HG03159 (cell line): ENCODE measurements at regions not wholly inside any gene's neighbourhood (a gene's known extent, or its start where the extent isn't known, plus 50 kb on each side); places are given as distances from the start of the nearest gene placed in this dataset.
"Not testable (repeated sequence)": the region's sequence is repeated elsewhere in the genome, so short reads cannot be mapped to it uniquely, and the experiment has no call there.

Experiments
- ATAC-seq: cut with Tn5 transposase; IDR thresholded peaks from one replicate; pipeline ENCODE4 v1.9.1; 2021; ENCODE audit warnings: mild to moderate bottlenecking, moderate library complexity; ENCODE audit not compliant: unreplicated experiment

DNA sequence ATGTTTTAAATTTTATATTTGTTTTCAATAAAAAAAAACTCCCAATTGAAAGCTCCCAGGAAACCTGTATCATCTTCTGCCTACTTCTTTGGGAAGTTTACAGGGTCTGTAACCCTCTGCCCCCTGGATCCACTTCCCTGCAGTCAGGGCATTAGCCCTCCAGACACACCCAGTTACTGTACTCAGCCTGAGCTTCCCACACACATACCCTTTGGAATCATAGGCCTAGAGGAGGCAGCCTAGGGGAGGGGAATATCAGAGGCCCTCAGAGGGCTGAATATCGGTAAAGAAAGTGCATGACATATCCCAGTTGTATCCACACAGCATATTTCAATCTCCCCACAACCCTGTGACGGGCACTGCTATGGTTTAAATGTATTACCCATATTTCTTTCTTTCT, 56.2 kb upstream of the TFPI start:
- ATAC-seq, result not testable (repeated sequence)

DNA sequence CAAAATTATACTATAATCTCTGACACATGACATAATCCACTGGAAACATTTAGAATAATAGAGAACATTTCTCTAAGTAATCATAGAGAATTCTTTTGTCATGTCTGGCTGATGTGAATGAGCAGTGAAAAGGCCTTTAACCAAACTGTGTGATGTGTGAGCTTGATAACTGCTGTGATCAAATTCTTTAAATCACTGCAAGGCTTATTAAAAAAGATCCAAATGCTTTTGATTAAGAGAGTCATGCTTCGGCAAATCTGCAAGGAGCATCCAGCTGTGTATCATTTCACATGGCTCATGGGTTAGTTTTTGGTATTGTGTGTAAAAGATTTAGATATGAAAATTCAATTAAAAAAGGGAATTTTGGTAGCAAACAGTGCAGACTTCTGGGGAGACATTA, 58.6 kb upstream of the TFPI start:
- no peak for ATAC-seq

DNA sequence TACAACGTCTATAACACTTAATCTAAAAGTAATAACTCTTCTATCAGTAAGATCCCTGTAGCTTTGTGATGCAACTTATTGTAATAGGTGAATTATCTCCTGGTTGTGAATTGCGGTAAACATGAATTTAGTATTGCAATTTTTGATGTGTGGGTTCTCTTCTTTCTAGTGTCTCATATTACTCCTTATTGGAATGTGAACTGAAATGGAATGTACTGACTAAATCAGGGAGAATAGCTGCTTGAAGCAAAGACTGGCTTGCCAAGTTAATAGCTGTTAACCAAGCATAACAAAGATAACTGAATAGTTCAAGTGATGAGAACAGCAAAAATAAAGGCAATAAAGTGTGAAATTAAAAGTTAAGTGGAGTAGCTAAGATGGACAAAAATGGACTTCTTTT, 60.5 kb upstream of the TFPI start:
- ATAC-seq, result no peak

DNA sequence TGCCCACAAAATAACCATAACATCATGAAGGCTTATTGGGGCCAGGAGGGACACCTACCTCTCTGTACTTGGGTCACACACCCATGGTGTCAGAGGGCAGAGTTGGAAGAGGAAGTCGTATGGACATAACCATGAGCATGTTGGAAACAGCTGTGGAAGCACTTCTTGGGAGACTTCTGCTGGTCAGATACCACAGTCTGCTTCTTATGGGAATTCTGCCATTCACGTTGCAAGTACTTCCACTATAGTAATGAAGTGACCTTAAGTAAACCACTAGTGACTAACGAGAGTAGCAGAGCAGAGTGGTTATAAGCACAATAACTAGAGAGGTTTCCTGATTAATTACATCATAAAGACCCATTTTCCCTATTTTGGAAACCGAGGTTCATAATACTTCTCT, 61.1 kb upstream of the TFPI start:
- ATAC-seq, result no peak

DNA sequence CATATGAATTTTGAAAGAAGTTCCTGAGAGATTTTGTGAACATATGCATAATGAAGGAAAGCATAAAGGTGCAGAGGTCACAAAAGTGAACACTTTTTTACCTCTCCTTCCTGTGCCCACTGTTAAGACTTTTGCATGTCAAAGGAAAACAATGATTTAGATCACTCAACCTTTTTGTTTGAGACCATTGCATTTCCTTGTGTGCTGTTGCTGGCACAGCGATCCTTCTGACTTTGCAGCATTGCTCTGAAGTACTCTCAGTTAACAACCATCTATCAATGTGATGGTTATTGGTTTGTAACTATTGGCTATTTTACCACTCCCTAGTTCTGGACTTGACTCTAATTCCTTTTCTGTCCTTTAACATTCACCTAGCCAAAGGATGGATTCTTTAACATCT, 61.7 kb upstream of the TFPI start:
- no peak for ATAC-seq

DNA sequence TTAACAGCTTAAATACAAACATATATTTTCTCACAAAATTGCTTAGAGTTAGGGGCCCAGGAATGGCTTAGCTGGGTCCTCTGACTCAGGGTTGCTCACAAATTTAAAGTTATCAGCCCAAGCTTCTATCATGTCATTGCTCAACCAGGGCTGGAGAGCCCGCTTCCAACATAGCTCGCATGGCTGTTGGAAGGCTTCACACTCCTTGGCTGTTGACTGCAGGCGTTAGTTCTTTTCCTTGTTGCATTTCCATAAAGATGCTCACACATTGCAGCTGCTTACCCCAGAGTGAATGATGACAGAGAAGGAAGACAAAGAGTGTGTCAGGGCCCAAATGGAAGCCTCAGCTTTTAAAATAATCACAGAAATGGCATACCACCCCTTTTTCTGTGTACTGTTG, 62.9 kb upstream of the TFPI start:
- no peak for ATAC-seq

DNA sequence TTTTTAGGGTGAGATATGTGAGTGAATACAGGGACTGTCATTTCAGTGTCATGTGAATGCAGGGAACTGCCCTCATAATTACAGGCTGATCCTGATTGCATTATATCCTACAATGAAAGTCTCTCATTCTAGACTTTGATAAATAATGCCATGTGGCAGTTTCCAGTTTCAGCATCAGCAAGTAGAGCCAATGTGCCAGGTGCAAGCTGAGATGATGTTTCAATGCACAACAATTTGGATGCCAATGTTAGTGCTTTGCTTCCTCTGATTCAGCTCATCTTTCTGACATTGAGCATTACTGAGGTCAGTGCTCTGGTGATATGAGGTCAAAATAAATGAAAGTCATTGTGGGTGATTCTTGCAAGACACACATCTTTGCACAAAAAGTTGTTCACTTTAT, 63.7 kb upstream of the TFPI start:
- no peak for ATAC-seq

DNA sequence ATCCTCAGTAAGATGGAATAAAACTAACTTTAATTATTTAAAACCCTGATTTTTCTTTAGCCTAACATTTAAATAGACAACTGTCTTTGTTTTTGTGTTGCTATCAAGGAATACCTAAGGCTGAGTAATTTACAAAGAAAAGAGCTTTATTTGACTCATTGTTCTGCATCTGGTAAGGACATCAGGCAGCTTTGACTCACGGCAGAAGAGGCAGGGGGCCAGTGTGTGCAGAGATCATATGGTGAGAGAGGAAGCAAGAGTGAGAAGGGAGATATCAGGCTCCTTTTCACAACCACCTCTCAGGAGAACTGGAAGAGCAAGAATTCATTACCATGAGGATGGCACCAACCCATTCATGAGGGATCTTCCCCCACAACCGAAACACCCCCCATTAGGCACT, 64.6 kb upstream of the TFPI start:
- no peak for ATAC-seq

DNA sequence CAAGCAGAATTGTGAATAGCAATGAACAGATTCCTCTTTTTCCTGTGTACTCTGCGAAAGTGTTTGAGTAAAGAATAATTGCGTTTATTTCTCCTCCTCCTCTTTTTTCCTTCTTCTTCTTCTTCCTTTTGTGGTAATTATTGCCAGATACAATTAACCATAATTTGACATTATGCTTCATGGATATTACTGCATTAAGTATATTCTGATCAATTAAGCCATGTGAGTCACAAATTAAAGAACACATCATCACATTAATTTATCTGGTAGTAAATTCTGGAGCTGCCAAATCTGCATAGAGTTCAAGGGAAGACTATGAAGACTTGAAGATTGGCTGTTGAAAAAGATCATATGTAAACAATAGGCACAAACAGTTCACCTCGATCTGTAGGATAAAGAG, 72.9 kb upstream of the TFPI start:
- no peak for ATAC-seq

DNA sequence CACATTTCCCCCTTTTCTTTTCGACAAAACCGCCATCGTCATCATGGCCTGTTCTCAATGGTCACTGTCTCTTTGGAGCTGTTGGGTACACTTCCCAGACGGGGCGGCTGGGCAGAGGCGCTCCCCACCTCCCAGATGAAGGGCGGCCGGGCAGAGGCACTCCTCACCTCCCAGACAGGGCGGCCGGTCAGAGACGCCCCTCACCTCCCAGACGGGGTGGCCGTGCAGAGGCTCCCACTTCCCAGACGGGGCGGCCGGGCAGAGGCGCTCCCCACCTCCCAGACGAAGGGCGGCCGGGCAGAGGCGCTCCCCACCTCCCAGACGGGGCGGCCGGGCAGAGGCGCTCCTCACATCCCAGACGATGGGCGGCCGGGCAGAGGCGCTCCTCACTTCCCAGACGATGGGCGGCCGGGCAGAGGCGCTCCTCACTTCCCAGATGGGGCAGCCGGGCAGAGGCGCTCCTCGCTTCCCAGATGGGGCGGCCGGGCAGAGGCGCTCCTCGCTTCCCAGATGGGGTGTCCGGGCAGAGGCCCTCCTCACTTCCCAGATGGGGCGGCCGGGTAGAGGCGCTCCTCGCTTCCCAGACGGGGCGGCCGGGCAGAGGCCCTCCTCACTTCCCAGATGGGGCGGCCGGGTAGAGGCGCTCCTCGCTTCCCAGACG, 82.6 kb upstream of the TFPI start:
- ATAC-seq, result not testable (repeated sequence)

DNA sequence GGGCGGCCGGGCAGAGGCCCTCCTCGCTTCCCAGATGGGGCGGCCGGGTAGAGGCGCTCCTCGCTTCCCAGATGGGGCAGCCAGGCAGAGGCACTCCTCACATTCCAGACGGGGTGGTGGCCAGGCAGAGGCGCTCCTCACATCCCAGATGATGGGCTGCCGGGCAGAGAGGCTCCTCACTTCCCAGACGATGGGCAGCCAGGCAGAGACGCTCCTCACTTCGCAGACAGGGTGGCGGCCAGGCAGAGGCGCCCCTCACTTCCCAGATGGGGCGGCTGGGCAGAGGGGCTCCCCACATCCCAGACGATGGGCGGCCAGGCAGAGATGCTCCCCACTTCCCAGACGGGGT, 83.1 kb upstream of the TFPI start:
- not testable (repeated sequence) for ATAC-seq

DNA sequence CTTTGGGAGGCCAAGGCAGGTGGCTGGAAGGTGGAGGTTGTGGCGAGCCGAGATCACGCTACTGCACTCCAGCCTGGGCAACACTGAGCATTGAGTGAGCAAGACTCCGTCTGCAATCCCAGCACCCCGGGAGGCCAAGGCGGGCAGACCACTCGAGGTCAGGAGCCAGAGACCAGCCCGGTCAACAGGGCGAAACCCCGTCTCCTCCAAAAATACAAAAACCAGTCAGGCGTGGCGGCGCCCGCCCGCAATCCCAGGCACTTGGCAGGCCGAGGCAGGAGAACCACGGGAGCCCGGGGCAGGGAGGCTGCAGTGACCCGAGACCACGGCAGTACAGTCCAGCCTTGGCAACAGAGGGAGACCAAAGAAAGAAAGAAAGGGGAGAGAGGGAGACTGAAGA, 83.5 kb upstream of the TFPI start:
- ATAC-seq, result not testable (repeated sequence)

DNA sequence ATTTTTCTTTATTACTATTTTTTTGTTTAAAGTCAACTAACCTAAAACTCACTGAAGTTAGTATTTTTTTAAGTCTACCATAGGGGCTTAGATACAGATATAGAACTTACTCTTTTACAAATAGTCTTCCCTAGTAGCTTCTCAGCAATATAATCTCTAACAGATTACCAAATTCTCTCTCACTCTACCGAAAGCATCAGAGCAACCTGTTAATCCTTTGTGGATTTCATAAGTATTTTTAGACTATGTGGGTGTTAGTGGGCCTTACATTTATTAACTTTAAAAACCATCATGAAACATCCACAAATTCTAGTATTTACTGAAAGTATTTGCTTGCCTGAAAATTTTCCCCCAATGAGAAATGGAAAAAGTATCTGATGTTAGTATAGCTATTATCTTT, 84.6 kb upstream of the TFPI start:
- ATAC-seq, result no peak

DNA sequence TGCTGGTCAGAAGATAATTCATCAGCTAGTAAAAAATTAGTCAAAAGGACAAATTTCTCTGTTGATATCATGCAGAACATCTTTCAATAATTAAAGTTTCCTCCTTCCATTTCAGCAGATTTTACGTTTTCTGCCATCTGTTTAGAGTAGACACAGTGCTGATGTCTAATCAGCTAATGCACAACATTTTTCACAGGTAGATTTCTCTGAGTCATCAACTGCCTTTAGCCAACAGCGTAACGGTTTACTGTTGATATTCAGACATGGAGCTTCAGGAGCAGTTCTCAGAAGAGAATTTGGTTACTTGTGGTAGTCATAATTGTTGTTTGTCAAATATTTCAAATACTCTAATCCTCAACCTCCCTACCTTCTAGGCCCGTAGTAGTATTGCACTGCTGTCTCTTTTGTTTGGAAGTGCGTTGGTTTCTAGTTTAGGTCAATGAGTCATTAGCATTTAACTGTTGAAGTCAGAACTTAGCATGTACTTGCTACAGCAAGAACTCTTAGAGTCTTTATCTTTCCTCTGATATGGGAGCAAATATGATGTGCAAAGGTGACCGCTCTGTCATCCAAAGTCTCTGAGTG, 86.8 kb upstream of the TFPI start:
- ATAC-seq, result no peak

DNA sequence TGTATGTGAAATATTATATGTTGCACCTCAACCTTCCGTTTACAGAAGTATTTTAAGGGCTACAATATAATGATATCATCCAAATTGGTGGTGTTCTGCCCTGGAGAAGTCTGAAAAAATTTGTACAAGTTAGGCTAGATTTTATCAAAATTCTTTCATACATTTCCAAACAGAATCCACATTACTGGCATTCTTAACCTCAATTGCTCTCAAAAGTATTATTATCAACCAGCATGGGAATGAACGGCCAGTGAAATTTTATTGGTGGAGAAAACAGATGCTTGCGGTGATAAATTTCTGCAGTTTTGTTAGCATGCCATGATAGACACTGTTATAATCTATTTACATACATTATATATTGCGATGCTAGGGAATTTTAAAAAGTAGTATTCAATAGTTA, 88.3 kb upstream of the TFPI start:
- ATAC-seq, result no peak

DNA sequence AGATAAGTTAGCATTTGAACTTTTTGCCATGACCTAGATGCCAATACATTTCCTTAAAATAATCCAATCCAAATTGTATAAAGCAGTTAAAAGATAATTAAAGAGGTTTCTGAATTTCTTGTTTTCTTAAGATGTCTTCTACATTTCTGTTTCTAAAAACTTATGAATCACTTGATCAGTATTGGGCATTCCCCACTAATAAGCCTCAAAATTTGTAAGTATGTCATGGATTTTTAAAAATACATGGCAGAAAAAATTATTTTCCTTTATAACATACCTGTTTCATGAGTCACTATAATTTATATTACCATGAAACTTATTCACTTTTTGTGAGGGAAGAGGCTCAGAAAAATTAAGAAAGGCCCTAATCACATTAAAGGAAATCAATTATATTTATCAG, 90.3 kb upstream of the TFPI start:
- ATAC-seq, result no peak

DNA sequence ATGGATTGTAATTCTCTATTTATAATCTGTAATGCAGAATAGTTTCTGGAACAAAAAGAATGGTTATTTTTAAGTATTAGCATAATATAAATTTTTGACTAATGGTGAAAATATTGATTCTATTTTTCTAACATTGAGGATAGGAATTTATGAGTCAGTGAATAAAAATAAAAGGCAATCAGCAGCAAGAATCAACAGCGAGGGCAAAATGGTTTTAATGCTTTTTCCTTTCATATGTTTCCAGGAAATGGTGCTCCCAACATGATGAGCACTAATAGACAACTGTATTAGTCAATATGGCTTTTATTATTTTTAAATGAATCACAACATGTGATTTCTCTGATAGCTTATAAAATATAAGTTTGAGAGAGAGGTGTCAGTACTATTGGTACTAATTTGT, 90.7 kb upstream of the TFPI start:
- no peak for ATAC-seq

DNA sequence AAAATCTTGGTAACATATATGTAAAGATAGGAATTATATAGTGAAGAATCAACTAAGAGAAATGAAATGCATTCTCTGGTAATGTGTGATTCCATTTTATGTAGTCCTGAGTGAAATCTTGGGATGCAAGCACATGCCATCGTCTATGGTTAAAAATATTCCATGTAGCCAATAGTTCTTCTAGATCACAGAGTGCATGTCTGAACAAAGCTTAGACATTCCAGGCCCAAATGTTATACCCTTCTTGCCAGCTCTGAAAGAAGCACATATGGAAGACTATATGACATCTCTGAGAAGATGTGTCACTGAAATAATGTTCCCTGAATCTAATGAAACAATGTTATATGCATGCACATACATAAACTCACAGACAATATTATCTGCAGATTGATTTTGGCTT, 92.3 kb upstream of the TFPI start:
- no peak for ATAC-seq

DNA sequence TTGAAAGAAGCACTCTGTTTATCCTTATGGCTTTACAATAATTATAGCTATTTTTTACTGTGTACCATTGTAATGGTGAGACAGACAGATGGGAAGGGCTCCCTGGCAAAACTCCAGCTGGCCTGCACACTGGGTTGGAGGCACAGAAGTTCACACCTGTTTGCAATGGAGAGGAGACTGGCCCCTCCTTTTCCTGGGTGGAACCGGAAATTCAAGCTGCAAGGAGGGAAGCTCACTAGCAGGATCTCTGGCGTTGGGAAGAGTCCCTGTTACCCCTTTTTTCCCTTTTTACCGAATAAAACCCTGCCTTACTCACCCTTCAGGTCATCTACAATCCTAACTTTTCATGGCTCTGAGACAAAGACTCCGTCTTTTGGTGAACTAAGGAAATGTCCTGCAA, 100.3 kb upstream of the TFPI start:
- ATAC-seq, result no peak

DNA sequence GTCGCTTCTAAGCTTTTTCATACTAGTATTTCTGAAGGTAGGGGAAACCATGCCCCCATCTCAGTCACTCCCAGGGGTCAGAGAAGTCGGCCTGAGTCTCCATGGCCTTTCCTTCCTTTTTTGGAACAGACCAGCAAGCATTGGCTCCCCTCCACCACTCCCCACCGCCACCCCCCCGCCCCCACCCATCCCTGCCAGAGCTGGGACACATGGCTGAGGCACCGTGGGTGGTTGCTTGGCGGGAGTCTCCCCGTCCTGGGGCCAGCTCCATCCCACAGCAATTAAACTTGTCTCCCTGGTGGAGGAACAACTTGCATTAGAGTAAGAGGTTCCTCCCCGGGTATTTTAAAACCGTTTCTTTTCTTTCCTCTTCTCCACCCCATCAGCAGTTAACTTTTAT, 100.8 kb upstream of the TFPI start:
- no peak for ATAC-seq

DNA sequence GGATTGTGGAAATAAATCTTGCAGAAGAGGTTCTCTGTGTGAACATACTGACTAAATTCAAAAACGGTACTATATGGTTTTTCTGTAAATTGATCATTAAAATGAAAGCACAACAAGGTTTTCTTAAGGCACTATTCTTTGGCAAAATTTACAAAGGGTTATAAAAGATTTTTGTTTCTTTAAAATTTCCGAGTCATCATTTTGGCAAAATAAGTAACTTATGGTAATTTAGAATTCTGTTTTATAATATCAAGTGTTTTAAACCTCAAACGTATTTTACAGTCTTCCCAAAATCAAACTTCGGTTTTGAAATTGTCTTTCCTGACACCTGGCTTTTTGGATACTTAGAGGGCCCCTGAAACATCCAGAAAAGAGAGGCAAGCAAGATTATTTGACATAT, 101.9 kb upstream of the TFPI start:
- no peak for ATAC-seq

DNA sequence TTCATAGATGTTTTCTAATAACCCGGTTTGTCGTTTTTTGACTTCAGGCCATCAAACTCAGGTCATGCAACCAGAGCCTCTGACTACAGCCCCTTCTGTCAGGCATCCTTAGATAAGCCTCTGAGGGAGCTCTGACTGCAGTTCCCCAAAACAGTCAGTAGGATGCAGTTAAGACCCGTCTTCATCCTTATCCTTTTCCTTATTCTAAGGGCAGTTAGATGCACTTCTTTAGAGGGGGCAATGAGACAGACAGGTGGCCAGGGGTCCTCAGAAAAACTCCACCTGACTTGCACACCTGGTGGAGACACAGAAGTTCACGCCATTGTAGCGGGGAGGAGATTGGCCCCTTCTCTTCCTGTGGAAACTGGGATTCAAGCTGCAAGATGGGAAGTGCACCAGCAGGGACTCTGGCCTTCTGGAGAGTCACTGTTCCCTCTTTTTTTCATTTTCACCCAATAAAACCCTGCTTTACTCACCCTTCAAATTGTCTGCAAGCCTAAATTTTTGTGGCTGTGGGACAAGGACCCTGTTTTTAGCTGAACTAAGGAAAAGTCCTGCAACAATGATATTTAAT, 104.8 kb upstream of the TFPI start:
- peak; percentile 65 for ATAC-seq

DNA sequence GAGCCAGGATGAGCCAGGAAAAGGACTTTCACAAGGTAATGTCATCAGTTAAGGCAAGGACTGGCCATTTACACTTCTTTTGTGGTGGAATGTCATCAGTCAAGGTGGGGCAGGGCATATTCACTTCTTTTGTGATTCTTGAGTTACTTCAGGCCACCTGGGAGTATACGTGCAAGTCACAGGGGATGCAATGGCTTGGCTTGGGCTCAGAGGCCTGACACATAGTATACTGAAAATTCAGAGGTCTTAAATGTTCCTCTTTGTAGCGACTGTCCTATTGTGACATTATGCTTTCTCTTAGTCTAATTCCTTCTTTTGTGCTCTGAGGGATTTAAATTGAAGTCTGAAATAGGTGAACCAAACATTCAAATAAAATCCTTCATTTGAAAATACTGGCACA, 121.8 kb upstream of the TFPI start:
- not testable (repeated sequence) for ATAC-seq
